ENCODE measurements at regions not wholly inside any gene's neighbourhood (a gene's known extent, or its start where the extent isn't known, plus 50 kb on each side); places are given as distances from the start of the nearest gene placed in this dataset.

DNA sequence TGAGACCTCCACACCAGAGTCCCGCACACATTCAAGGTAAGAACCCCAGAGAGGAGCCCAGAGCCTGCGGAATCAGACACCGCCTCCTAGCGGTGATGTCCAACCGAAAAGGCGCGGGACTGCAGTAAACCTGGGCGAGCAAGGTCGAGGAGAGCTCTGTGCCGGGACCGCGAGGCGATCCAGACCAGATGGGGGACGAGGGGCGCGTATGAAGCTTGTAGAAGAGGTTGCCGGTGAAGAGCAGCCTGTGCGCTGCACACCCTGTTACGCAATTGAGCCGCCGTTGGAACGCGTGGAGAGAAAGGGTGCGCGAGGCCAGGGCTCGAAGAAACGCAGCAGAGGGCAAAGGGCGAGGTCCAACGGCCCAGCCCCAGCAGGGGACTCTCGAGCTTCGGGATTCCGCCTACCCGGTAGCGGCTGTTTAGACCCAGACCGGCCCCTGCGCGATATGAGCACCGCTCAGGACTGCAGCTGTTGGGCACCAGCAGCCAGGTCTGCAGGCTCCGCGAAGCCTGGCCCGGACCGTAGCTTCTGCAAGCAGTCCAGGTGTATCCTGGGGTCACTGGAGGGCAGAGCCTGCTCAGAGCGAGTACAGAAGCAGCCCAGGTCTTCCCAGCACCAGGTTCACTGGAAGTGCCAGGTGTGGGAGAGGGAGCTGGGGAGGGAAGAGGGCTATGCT, 65.9 kb upstream of the ZNF599 start:
- TF ChIP-seq, protein P1, sequence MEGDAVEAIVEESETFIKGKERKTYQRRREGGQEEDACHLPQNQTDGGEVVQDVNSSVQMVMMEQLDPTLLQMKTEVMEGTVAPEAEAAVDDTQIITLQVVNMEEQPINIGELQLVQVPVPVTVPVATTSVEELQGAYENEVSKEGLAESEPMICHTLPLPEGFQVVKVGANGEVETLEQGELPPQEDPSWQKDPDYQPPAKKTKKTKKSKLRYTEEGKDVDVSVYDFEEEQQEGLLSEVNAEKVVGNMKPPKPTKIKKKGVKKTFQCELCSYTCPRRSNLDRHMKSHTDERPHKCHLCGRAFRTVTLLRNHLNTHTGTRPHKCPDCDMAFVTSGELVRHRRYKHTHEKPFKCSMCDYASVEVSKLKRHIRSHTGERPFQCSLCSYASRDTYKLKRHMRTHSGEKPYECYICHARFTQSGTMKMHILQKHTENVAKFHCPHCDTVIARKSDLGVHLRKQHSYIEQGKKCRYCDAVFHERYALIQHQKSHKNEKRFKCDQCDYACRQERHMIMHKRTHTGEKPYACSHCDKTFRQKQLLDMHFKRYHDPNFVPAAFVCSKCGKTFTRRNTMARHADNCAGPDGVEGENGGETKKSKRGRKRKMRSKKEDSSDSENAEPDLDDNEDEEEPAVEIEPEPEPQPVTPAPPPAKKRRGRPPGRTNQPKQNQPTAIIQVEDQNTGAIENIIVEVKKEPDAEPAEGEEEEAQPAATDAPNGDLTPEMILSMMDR (IDR thresholded peaks at IDR 0.05): no peak
- TF ChIP-seq POLR2AphosphoS5 (IDR thresholded peaks at IDR 0.05) (no peak), POLR2A (IDR thresholded peaks at IDR 0.05) (no peak)
- H3K27me3 ChIP-seq: peaks cover 0 to 3% of the 10 kb centered on the region in 2 donors
- H3K27ac ChIP-seq: no peak overlapping the region
- no peak for DNase-seq (ENCODE audit: low spot score in 2 of 2)
- H3K4me3 ChIP-seq: peak overlapping the region in 1 of 3 donors; percentile 53
- intact Hi-C loops (cut with DNase I; ENCODE audit: low total_unique reads): loop anchor here (2.0 kb wide), 1 partner anchor 52 kb away; no protein-coding TSS in a partner anchor
- H3K9me3 ChIP-seq: no peaks in the 10 kb centered on the region
- no peaks in the 10 kb centered on the region for H3K36me3 ChIP-seq
- no peaks in the 10 kb centered on the region for H3K4me1 ChIP-seq

DNA sequence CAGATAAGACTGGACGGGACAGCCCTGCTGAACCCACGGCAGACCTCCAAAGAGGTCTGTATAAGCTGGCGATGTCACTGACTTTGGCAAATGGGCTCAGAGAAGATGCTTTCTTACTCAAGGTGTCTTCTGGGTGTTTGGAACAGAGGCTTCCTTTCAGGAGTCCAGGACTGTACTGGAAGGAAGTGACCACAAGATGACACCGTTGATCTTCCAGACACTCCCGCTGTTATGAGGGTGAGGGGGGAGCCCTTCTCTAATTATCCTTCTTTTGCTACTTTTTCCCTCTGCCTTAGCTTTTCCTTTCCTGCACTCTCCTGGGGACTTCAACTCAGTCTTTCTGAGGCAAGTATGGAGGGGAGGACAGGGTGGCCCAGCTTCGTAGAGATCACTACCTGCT, 65.2 kb upstream of the ZNF599 start:
- H3K36me3 ChIP-seq: no peaks in the 10 kb centered on the region
- peaks cover 0 to 3% of the 10 kb centered on the region in 2 donors for H3K27me3 ChIP-seq
- peak overlapping the region in 1 of 2 donors; percentile 30 for H3K27ac ChIP-seq
- intact Hi-C loops (cut with DNase I; ENCODE audit: low total_unique reads): loop anchor here (2.0 kb wide), 1 partner anchor 53 kb away; no protein-coding TSS in a partner anchor
- TF ChIP-seq, protein P1 (IDR thresholded peaks at IDR 0.05): no peak
- TF ChIP-seq POLR2AphosphoS5 (IDR thresholded peaks at IDR 0.05) (no peak), POLR2A (IDR thresholded peaks at IDR 0.05) (no peak)
- H3K4me1 ChIP-seq: no peaks in the 10 kb centered on the region
- H3K4me3 ChIP-seq: peak overlapping the region in 1 of 3 donors; percentile 53
- no peak for DNase-seq (ENCODE audit: low spot score in 2 of 2)
- H3K9me3 ChIP-seq: no peaks in the 10 kb centered on the region

DNA sequence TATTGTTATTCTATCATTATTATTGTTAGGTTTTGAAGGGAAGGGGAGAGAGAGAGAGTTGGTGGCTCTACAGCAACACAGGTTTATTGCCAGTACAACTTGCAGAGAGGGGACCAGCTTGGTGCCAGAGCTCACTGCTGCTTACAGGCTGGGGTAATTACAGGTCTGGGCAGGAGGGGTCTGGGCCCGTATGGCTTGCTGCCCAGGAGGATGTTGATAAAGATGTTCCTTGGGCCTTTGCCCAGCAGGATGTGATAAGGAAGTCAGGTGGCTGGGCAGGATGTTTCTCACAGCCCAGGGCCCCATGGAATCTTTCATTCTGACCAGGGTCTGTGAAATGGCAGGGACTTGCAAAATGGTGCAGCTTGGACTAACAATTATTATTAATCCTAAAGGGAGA, 64.2 kb upstream of the ZNF599 start:
- Histone ChIP-seq H3K36me3 (no peaks in the 10 kb centered on the region), H3K4me1 (no peaks in the 10 kb centered on the region), H3K27me3 (peaks cover 0 to 3% of the 10 kb centered on the region in 2 donors), H3K9me3 (no peaks in the 10 kb centered on the region), H3K4me3 (no peak overlapping the region), H3K27ac (no peak overlapping the region)
- DNase-seq (ENCODE audit: low spot score in 2 of 2): no peak
- TF ChIP-seq POLR2A (IDR thresholded peaks at IDR 0.05): no peak
- no peak for TF ChIP-seq POLR2AphosphoS5 (IDR thresholded peaks at IDR 0.05)
- TF ChIP-seq, protein P1 (IDR thresholded peaks at IDR 0.05): no peak
- intact Hi-C loops (cut with DNase I; ENCODE audit: low total_unique reads): no loop called here

DNA sequence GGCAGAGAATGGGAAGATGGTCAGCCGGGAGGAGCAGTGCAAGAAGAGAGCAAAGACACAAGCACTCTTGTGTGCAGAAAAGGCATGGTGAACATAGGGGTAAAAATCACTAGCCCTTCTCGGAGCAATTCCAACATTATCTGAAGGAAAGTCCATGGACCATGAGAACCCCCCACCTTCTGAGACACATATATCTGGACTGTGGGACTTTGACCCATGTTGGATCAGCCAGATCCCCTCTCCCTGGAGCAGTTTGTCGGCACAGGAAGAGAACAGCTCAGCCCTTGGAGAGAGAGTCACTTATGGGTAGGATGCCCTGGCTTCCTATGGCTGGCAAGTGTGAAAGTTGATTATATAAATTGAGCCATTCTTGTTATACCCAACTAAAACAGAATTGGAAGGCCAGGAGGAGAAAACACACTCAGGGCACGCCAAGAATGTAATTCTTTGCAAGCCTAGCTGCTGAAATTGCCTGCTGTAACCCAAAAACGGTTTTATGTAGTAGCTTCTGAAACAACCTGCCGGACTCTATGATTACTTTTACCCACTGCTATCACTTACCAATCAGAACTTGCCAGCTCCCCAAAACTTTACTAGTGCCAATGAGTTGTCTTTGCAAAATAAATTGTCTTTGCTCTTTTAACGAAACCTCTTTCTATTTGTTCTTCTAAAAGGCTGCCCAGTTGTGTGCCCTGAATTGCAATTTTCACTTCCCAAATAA, 62.8 kb upstream of the ZNF599 start:
- no peaks in the 10 kb centered on the region for H3K9me3 ChIP-seq
- H3K27ac ChIP-seq: no peak overlapping the region
- DNase-seq (ENCODE audit: low spot score in 2 of 2): no peak
- intact Hi-C loops (cut with DNase I; ENCODE audit: low total_unique reads): no loop called here
- H3K4me3 ChIP-seq: no peak overlapping the region
- no peaks in the 10 kb centered on the region for H3K4me1 ChIP-seq
- TF ChIP-seq, protein P1 (IDR thresholded peaks at IDR 0.05): no peak
- no peak for TF ChIP-seq POLR2AphosphoS5 (IDR thresholded peaks at IDR 0.05)
- no peak for TF ChIP-seq POLR2A (IDR thresholded peaks at IDR 0.05)
- peaks cover 0 to 3% of the 10 kb centered on the region in 2 donors for H3K27me3 ChIP-seq
- no peaks in the 10 kb centered on the region for H3K36me3 ChIP-seq

DNA sequence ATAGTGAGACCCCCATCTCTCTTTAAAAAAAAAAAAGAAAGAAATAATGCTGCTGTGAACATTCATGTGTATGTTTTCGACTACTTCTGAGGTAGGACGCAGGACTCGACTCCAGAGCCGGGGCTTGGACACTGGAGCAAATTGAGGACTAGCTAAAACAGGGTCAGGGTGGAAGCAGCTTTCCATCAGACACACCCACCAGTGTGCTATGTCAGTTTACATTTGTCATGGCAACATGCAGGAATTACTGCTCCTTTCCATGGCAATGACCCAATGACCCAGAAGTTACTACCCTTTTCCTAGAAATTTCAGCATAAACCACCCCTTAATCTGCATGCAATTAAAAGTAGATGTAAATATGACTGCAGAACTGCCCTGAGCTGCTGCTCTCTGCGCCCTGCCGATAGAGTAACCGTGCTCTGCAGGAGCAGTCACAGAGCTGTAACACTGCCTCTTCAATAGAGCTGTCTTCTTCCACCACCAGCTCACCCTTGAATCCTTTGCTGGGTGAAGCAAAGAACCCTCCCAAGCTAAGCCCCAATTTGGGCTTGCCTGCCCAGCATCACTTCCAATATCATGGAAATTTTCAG, 61.6 kb upstream of the ZNF599 start:
- peaks cover 0 to 3% of the 10 kb centered on the region in 2 donors for H3K27me3 ChIP-seq
- TF ChIP-seq POLR2A (IDR thresholded peaks at IDR 0.05): no peak
- TF ChIP-seq, protein P1 (IDR thresholded peaks at IDR 0.05): no peak
- no peak for TF ChIP-seq POLR2AphosphoS5 (IDR thresholded peaks at IDR 0.05)
- no peaks in the 10 kb centered on the region for H3K4me1 ChIP-seq
- H3K9me3 ChIP-seq: no peaks in the 10 kb centered on the region
- H3K27ac ChIP-seq: no peak overlapping the region
- H3K4me3 ChIP-seq: no peak overlapping the region
- no peak for DNase-seq (ENCODE audit: low spot score in 2 of 2)
- intact Hi-C loops (cut with DNase I; ENCODE audit: low total_unique reads): no loop called here
- no peaks in the 10 kb centered on the region for H3K36me3 ChIP-seq

All from breast epithelium (tissue), 4 donors.